HS-5 (cell line): ENCODE measurements at regions not wholly inside any gene's neighbourhood (a gene's known extent, or its start where the extent isn't known, plus 50 kb on each side); places are given as distances from the start of the nearest gene placed in this dataset.

Source experiments
- DNase-seq: peaks from one replicate; pipeline ENCODE4 v3.0.0-alpha.2; 2012; ENCODE audit warnings: low read depth

- DNase-seq, result no peak
These were observed 217.4 kb upstream of the EOMES start for GRCh38 chr3:27939521-27939920.

GRCh38 chr3:27939940-27940339 is 217.8 kb upstream of the EOMES start:
- no peak for DNase-seq

- no peak for DNase-seq
These were observed 221.0 kb upstream of the EOMES start for GRCh38 chr3:27943106-27943505.

- DNase-seq, result no peak
These were observed 223.1 kb upstream of the EOMES start for GRCh38 chr3:27945229-27945628.

GRCh38 chr3:27960133-27960532 is 238.0 kb upstream of the EOMES start:
- peak; percentile 67 for DNase-seq

GRCh38 chr3:27963519-27963918 is 241.4 kb upstream of the EOMES start:
- no peak for DNase-seq

- DNase-seq, result no peak
These were observed 249.5 kb upstream of the EOMES start for GRCh38 chr3:27971600-27971999.

- peak; percentile 71 for DNase-seq
These were observed 254.8 kb upstream of the EOMES start for GRCh38 chr3:27976933-27977332.

- no peak for DNase-seq
These were observed 256.3 kb upstream of the EOMES start for GRCh38 chr3:27978440-27978839.

GRCh38 chr3:27985369-27986035 is 255.9 kb upstream of the CMC1 start:
- peak; percentile 63 for DNase-seq

GRCh38 chr3:27986234-27986879 is 255.1 kb upstream of the CMC1 start:
- no peak for DNase-seq

- DNase-seq, result no peak
These were observed 251.1 kb upstream of the CMC1 start for GRCh38 chr3:27990324-27990723.

GRCh38 chr3:27990837-27991236 is 250.6 kb upstream of the CMC1 start:
- DNase-seq, result no peak

- DNase-seq, result no peak
These were observed 248.4 kb upstream of the CMC1 start for GRCh38 chr3:27993051-27993450.

GRCh38 chr3:28000608-28001007 is 240.8 kb upstream of the CMC1 start:
- DNase-seq, result no peak

- DNase-seq, result no peak
These were observed 233.2 kb upstream of the CMC1 start for GRCh38 chr3:28008235-28008634.

- DNase-seq, result peak; percentile 39
These were observed 228.6 kb upstream of the CMC1 start for GRCh38 chr3:28012830-28013229.

- no peak for DNase-seq
These were observed 227.4 kb upstream of the CMC1 start for GRCh38 chr3:28013864-28014473.

- no peak for DNase-seq
These were observed 222.3 kb upstream of the CMC1 start for GRCh38 chr3:28018925-28019718.

GRCh38 chr3:28019740-28020139 is 221.7 kb upstream of the CMC1 start:
- no peak for DNase-seq

GRCh38 chr3:28022916-28023315 is 218.5 kb upstream of the CMC1 start:
- no peak for DNase-seq

- no peak for DNase-seq
These were observed 212.9 kb upstream of the CMC1 start for GRCh38 chr3:28028554-28028953.
